Right cardiac atrium (tissue), 5 donors: ENCODE measurements at regions not wholly inside any gene's neighbourhood (a gene's known extent, or its start where the extent isn't known, plus 50 kb on each side); places are given as distances from the start of the nearest gene placed in this dataset.
A peak's percentile ranks its signal among the peaks of the same experiment; 100 is the strongest.

ENCODE experiments used
- ATAC-seq, 2 donors: fragments of 200-7000 bp; cut with Tn5 transposase; one replicate each; pipeline versions ENCODE4 v1.8.0 to v1.9.1; 2020; ENCODE audit warnings: moderate library complexity in 2 of 2, mild to moderate bottlenecking in 1 of 2
- DNase-seq, 3 donors: peaks; one replicate each; pipeline ENCODE4 v3.0.0-alpha.2; 2020
- H3K27ac ChIP-seq: one replicate; pipeline ENCODE4 v1.5.1; 2013; ENCODE audit warnings: mild to moderate bottlenecking, low read length, control low read depth, moderate library complexity
- H3K27me3 ChIP-seq: one replicate; pipeline ENCODE4 v1.6.1; 2013; ENCODE audit not compliant: control insufficient read depth, insufficient read depth
- H3K4me1 ChIP-seq: one replicate; pipeline ENCODE4 v1.6.1; 2013; ENCODE audit warnings: low read length; ENCODE audit not compliant: control insufficient read depth, insufficient read depth
- H3K4me3 ChIP-seq: one replicate; pipeline ENCODE4 v1.5.1; 2013; ENCODE audit warnings: low read length, control low read depth
- H3K9me3 ChIP-seq: one replicate; pipeline ENCODE4 v1.6.1; 2013; ENCODE audit warnings: low read length; ENCODE audit not compliant: control insufficient read depth
- WGBS: extraction: QIAGEN DNeasy Blood & Tissue Kit; methylation state at CpG from one replicate; pipeline ENCODE4 v1.1.7; 2013; 5-methylcytosine and 5-hydroxymethylcytosine counted together
- intact Hi-C, 4 donors: fragments of 100-400 bp; cut with DNase I; formaldehyde crosslinking; loops; one replicate each; pipeline versions ENCODE4 v1.11.0 to v1.14.0; 2022 to 2023
- donor health status: healthy with polysubstance abuse.
- donor health status: DM: no; HTN: yes; CAD: no.
- donor health status: DM: no; HTN: no; CAD: no.
- donor health status: DM: no; HTN: yes; CAD: no; lungs with severe emphysema.
- donor health status: DM: yes; HTN: yes; CAD: no.

DNA sequence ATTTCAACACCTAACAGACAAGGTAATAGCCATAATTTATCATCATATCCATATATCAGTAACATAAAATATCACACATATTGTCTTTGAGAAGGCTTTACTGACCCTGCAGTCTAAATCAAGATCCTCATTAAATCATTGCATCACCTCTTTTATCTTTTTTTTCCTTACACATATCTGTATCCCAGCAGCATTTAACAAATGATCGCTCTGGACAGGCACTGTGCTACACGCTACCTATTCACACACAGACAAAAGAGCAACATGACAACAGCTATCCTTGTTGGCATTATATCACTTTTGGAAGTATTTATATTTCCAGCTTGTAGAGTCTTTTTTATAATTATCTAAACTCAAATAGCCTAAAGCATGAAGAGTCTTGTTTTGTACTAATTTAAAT is 73.3 kb upstream of the NBEA start:
- Histone ChIP-seq H3K27ac (no peak overlapping the region), H3K9me3 (no peaks in the 10 kb centered on the region), H3K27me3 (no peaks in the 10 kb centered on the region), H3K4me3 (no peak overlapping the region), H3K4me1 (no peaks in the 10 kb centered on the region)
- DNase-seq (no peak), ATAC-seq (no peak)
- WGBS, result 95% methylated on average over 2 of the region's 2 CpGs
- intact Hi-C loops, result no loop called here

- no peak for ATAC-seq
- no peak overlapping the region for H3K4me3 ChIP-seq
- no peaks in the 10 kb centered on the region for H3K9me3 ChIP-seq
- no peak overlapping the region for H3K27ac ChIP-seq
- 37% methylated on average over 2 of the region's 2 CpGs for WGBS
- intact Hi-C loops, result no loop called here
- H3K4me1 ChIP-seq, result no peaks in the 10 kb centered on the region
- no peaks in the 10 kb centered on the region for H3K27me3 ChIP-seq
- no peak for DNase-seq
Observed at GRCh38 chr13:34869696-34870095, 72.4 kb upstream of the NBEA start.

GRCh38 chr13:34878329-34878728 is 63.7 kb upstream of the NBEA start:
- Histone ChIP-seq H3K4me3 (no peak overlapping the region), H3K9me3 (no peaks in the 10 kb centered on the region), H3K27ac (no peak overlapping the region), H3K4me1 (no peaks in the 10 kb centered on the region), H3K27me3 (no peaks in the 10 kb centered on the region)
- DNase-seq (no peak), ATAC-seq (no peak)
- intact Hi-C loops, result no loop called here

DNA sequence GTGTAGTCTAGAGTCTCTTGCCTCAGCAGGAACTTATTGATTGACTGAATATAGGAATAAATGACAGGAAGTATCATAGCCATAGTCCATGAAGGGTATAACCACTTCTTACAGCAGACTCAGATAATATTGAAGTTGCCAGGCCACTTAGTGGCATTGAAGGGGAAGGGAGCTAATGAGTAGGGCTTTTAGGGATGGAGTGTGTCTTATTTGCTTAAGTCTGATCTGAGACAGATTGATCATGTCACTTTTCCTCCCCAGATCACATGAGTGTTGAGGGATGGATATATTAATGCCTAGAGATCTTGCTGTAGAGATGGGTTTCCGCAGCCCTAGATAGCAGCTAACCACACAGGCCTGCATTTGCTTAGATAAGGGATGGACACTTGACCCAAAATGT is 62.2 kb upstream of the NBEA start:
- no peak overlapping the region for H3K4me3 ChIP-seq
- DNase-seq, result no peak
- H3K4me1 ChIP-seq, result peaks cover 2% of the 10 kb centered on the region
- no peaks in the 10 kb centered on the region for H3K9me3 ChIP-seq
- WGBS, result 95% methylated on average over 1 of the region's 1 CpG
- no peak for ATAC-seq
- H3K27me3 ChIP-seq, result no peaks in the 10 kb centered on the region
- H3K27ac ChIP-seq, result no peak overlapping the region
- intact Hi-C loops, result no loop called here

DNA sequence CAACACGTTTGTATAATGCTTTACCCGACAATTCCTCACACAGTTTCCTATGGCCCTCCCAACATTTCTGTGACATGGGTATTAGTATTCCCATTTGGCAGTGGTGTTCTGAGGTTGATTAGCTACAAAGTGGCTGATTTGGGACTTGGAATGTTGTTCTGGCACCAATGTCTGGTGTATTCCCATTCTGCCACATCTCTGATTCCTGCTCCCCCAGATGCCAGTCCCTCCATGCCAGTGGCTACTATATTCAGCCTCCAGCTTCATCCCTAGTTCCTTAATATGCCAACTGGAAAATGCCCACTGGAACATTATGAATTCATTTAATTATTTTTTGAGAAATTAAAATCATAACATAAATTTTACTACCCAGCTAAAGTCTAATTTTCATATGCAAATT is 60.6 kb upstream of the NBEA start:
- intact Hi-C loops, result no loop called here
- ATAC-seq (no peak), DNase-seq (no peak)
- no peaks in the 10 kb centered on the region for H3K27me3 ChIP-seq
- peaks cover 2% of the 10 kb centered on the region for H3K4me1 ChIP-seq
- H3K9me3 ChIP-seq, result no peaks in the 10 kb centered on the region
- WGBS, result 89% methylated on average over 2 of the region's 2 CpGs
- no peak overlapping the region for H3K4me3 ChIP-seq
- no peak overlapping the region for H3K27ac ChIP-seq

GRCh38 chr13:34883396-34883795 is 58.7 kb upstream of the NBEA start:
- H3K27me3 ChIP-seq, result no peaks in the 10 kb centered on the region
- H3K9me3 ChIP-seq, result no peaks in the 10 kb centered on the region
- peaks cover 2% of the 10 kb centered on the region for H3K4me1 ChIP-seq
- WGBS, result 60% methylated on average over 6 of the region's 6 CpGs
- intact Hi-C loops, result no loop called here
- ATAC-seq (no peak), DNase-seq (peak in 2 of 3 donors; percentile 47 to 49)
- no peak overlapping the region for H3K27ac ChIP-seq
- H3K4me3 ChIP-seq, result no peak overlapping the region

- Histone ChIP-seq H3K27me3 (no peaks in the 10 kb centered on the region), H3K4me1 (peaks cover 2% of the 10 kb centered on the region), H3K9me3 (no peaks in the 10 kb centered on the region), H3K4me3 (no peak overlapping the region), H3K27ac (peak overlapping the region; percentile 17)
- DNase-seq (no peak), ATAC-seq (no peak)
- 56% methylated on average over 2 of the region's 2 CpGs for WGBS
- intact Hi-C loops, result no loop called here
Observed at GRCh38 chr13:34884366-34884765, 57.7 kb upstream of the NBEA start.

GRCh38 chr13:34886121-34886875 is 55.8 kb upstream of the NBEA start:
- H3K27me3 ChIP-seq, result no peaks in the 10 kb centered on the region
- no peaks in the 10 kb centered on the region for H3K9me3 ChIP-seq
- no peak overlapping the region for H3K4me3 ChIP-seq
- ATAC-seq (no peak), DNase-seq (no peak)
- peaks cover 2% of the 10 kb centered on the region for H3K4me1 ChIP-seq
- H3K27ac ChIP-seq, result no peak overlapping the region
- intact Hi-C loops, result no loop called here
- WGBS, result 34% methylated on average over 2 of the region's 2 CpGs

DNA sequence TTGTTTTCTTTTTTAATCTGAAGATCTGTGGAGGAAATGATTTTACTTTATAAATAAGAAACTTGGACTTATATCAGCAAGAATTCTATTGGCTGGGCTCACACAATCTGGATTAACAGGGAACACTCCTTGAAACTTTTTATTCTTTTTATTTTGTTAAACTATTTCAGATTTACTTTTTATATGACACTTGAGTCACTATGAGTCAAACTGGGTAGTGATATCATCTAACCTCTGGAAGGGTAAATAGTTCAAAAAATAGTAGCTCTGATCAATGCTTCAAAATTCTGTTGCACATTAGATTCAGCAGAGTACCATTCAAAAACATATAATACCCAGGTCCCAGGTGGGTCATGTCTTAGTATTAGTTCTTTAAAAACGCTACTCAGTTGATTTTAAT is 55.1 kb upstream of the NBEA start:
- no peak overlapping the region for H3K27ac ChIP-seq
- no peak overlapping the region for H3K4me3 ChIP-seq
- no peak for DNase-seq
- peaks cover 2% of the 10 kb centered on the region for H3K4me1 ChIP-seq
- intact Hi-C loops, result no loop called here
- WGBS, result 46% methylated on average over 1 of the region's 1 CpG
- H3K9me3 ChIP-seq, result no peaks in the 10 kb centered on the region
- H3K27me3 ChIP-seq, result no peaks in the 10 kb centered on the region
- ATAC-seq, result no peak
